HG03135 (cell line): ENCODE measurements at regions not wholly inside any gene's neighbourhood (a gene's known extent, or its start where the extent isn't known, plus 50 kb on each side); places are given as distances from the start of the nearest gene placed in this dataset.

Source experiments
- ATAC-seq: cut with Tn5 transposase; IDR thresholded peaks from one replicate; pipeline ENCODE4 v1.9.1; 2021; ENCODE audit warnings: mild to moderate bottlenecking, moderate library complexity; ENCODE audit not compliant: unreplicated experiment

GRCh38 chr4:18556402-18556801 is 534.8 kb upstream of the LCORL start:
- no peak for ATAC-seq

GRCh38 chr4:18540349-18540748 is 518.8 kb upstream of the LCORL start:
- ATAC-seq = no peak

DNA sequence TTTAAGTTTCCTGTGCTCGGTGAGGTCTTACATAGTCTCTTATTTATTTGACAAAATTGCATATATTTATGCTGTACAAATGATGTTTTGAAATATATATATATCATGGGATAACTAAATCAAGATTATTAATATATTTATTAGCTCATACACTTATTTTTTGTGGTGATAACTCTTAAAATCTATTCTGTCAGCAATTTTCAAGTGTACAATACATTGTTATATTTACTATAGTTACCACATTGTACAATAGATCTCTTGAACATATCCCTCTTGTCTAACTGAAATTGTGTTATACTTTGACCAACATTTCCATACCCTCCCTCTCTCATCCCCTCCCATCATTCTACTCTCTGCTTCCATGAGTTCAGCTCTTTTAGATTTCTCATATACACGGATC is 516.6 kb upstream of the LCORL start:
- no peak for ATAC-seq

DNA sequence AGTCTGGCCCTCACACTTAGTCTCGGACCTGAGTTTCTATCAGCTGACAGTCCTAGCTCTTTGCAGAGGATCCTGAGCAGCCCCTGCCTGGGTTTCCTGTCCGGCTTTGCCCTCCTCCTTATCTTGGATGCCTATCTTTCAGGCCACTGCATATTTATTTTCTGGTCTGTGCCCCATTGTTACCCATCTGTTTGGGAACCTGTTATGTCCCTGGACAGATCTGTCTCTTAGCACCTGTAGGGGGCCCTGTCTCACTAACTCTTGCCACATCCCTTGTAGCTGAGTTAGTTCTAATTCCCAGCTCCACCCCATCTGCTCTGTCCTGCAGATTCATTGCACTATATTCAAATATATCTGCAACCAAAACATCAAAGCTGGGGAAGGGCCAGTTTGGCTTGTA is 514.9 kb upstream of the LCORL start:
- ATAC-seq = no peak

DNA sequence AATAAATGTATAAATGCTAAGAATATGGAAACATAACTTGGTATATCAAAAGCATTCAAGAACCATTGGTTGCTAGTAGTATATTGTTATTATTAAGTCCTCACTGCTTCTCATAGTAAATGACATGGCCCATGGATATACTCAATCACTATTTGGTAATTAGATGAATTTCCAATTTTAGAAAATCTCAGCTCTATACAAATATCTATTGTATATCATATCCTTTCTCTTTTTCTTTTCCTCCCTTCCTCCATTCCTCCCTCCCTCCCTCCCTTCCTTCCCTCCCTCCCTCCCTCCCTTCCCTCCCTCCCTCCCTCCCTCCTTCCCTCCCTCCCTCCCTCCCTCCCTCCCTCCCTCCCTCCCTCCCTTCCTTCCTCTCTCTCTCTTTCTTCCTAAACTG is 514.4 kb upstream of the LCORL start:
- ATAC-seq = no peak

DNA sequence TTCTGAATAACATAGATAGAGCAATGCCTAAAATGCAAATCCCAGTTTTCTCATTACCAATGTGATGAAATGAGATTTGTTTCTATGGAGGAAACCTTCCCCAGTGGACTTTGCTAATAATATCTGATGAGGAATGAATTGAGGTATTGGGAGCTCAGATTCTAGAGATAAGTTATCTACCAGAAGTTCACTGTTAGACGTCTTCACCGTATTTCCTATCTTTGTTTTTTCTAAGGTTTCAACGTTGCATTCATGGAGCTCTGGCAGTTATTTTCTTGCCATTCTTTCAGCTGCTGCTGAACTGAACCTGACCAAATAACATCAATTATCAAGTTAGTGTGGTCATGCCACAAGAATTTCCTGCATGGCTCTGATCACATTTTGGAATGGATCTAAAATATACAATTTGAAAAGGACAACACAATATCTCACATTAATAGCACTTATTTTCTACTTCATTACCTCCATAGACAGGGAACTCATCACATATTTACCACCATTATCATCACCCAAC is 511.8 kb upstream of the LCORL start:
- ATAC-seq = no peak

GRCh38 chr4:18531731-18532130 is 510.2 kb upstream of the LCORL start:
- no peak for ATAC-seq

DNA sequence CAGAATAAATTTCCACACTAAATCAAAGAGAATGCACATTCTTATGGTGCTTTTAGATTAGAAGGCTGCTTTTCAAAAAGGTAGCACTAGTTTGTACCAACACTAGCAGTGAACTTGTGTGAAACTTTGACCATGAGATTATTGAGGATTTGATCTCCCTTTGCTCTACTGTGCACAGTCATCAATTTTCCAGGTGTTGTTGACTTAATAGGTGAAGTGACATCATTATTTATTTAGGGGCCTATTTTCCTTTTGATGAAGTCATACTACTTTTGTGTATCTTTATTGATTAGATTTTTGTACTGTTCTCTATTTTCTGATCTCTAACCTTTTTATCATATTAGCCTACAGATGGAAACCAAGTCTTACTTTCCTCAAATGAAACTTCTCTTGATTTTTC is 507.9 kb upstream of the LCORL start:
- ATAC-seq = no peak

DNA sequence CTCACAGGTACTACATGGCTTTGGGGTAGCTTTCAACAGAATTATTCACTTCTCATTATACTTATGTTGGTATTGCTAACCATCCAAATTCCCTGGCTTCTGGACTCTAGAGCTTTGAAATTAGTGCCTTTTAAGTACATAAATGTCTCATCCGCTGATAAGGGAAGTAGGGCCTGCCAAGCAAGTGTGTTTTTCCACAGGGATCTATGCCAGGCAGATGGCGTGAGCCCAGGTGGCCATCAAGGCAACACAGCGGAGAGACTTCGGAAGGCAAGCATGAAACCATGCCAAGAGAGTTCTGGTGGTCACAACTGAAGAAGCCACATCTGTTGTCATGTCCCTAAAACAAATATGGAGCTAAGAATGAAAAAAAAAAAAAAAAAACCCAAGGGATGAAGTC is 503.1 kb upstream of the LCORL start:
- ATAC-seq = no peak

DNA sequence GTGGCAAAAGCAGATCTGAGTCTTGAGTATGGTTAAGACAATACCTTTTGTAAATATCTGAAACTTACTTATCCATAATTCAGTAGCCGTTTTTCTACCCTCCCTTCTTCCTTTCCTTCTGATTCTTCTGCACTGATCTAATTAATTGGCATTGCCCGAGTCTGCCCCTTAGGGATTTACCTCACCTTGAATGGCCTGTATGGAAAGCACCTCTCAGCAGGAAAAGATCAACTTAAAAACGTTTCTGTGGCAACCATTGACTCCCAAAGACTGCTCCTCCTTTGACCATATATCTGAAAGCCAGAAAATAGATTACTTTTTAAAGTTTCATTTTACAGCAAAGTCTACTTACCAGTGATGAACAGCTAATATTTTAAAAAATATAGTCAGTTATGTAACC is 496.5 kb upstream of the LCORL start:
- ATAC-seq = no peak

- ATAC-seq = no peak
These were observed 492.3 kb upstream of the LCORL start for GRCh38 chr4:18513861-18514260.

GRCh38 chr4:18512718-18513117 is 491.2 kb upstream of the LCORL start:
- ATAC-seq = no peak

DNA sequence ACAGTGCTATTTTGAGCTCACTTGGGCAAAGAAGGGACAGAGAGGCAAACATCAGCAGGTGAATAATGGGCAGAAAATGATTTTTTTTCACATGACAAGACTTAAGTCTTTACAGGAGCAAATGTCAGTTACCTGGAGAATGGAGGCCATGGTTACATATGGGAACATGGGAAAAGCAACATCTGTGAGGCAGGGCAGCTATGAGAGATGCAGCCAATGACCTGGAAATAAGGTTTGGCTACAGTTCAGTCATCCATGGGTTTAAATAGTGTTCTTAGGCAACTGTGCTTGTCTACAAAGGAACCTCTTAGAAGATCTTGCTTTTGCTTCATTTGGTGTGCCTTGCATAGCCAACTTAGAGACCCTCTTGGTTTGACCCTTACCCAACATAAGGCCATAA is 490.2 kb upstream of the LCORL start:
- ATAC-seq = no peak

GRCh38 chr4:18508786-18509185 is 487.2 kb upstream of the LCORL start:
- ATAC-seq = no peak

DNA sequence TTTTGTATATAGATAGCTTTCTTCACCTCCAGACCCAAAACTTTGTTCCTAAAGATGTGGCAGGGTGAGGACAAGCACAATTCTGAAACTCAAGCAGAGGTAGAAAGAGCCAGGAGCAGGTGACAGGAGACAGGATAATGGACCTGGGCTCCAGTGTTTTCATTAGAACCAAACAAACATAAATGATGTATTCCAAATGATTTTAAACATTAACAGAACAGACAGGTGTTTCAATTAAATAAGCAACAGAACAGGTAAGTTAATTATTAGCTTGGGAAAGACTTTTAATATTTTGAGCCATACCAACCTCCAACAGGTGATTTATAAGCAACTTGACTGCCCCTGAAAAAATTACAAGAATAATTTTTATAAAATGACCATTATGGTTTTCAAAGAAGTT is 459.4 kb upstream of the LCORL start:
- no peak for ATAC-seq

DNA sequence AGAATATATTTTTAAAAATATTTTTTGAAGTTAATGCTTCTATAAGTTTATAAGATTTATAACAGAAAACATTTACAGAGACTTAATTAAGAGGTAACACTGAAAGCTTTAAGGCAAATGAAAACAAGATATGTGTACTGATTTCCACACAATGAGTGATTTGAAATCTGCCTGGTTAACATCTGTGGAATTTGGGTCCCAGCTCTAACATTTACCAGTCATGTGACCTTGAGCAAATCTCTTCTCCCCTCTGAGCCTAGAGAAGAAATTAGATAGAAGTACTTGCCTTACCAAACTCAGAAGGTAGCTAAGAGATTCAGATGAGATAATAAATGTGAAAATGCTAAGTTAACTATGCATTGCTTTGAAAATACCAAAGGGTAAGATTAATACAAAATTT is 458.8 kb upstream of the LCORL start:
- no peak for ATAC-seq

DNA sequence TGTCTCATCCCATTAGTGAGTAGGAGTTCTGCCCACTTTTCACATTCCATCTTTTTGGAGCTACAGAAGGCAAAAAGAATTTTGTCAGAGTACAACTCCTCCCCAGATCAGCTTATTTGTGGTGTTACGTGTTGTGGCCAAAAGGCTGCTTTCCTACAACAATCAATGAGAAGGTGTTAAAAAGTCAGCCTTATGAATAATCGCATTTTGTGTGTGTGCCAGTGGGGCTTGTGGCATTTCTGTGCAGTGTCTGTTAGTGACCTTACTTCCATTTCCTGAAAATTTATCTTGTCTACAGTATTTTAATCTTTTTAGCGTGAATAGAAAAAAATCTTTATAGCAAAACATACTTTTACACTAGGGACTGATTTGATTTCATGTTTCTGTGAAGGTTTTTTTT is 458.3 kb upstream of the LCORL start:
- ATAC-seq = no peak

DNA sequence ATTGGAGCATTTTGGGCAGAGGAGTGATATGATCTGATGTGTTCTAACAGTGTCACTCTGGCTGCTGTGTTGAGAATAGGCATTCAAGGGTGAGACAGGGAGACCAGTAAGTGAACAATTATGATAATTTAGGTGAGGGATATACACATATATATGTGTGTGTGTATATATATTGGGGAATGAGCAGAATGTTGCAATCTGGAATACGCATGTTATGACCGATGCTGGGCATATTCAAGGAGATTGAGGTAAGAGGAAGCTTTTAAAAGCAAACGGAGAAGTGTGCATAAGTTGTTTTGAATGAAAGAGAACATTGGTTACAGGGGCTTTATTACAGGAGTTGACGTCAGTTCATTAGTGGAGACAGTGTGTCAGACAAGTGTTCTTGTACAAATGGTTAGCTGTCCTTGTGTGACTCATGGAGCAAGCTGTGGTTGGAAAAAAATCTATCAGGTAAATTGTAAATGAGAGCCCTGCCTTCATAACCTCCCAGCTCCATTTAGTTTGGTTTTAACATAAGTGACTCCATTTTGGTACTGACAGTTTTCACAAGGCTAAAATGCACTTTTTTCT is 442.5 kb upstream of the LCORL start:
- no peak for ATAC-seq

GRCh38 chr4:18458465-18458864 is 436.9 kb upstream of the LCORL start:
- no peak for ATAC-seq

- no peak for ATAC-seq
These were observed 432.8 kb upstream of the LCORL start for GRCh38 chr4:18454349-18454748.

DNA sequence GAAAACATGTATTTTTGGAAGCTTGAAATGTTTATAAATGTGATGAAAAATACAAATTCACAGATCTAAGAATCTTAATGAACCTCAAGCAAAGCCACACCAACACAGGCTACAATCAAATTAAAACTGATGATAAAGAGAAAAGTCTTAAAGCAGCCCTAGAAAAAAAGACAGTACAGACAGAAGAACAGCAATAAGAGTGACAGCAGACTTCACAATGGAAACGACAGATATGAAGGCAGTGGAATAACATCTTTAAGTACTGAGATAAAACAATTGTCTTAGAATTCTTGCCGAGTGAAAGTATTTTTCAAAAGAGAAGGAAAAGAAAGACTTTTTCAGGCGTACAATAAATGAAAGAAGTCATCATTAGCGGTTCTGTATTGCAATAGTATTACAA is 423.6 kb upstream of the LCORL start:
- ATAC-seq = no peak

DNA sequence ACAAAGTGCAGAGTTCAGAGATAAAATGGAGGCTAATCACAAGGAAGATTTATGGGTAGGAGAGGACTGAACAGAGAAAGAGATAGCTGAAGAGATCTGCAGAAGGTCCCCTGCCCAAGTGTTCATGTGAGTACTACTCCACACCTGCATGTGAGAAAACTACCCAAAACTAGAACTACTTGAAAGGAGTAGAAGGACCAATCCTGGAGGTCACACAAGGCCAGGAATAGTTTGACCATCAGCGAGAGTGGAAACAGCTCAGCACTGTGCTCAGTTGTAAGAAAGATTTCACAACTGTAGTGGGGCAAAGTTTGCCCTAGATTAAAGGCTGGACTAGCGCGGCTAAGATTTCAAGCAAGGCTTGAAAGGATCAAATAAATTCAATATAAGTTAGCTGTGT is 422.7 kb upstream of the LCORL start:
- ATAC-seq = no peak

- ATAC-seq = no peak
These were observed 421.4 kb upstream of the LCORL start for GRCh38 chr4:18442957-18443356.

DNA sequence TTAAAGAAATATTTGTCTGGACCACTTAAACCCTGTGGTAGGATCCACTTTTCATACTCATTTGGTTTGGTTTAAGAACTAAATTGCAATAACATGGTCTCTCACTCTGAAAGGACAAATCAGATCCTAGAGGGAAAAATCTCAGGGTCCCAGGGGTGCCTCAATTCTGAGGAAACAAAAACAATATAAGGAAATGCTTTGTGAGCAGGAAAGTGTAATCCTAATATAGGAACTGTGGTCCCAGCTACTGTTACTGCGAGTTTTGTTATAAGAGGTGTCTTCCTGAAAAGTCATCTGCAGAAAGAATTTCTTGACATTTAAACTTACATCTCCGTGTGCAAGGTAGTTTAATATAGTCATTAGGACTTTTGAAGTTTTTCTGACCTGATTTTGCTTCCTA is 420.1 kb upstream of the LCORL start:
- no peak for ATAC-seq
